ENCODE measurements at regions not wholly inside any gene's neighbourhood (a gene's known extent, or its start where the extent isn't known, plus 50 kb on each side); places are given as distances from the start of the nearest gene placed in this dataset.

- Histone ChIP-seq H3K4me1 (no peaks in the 10 kb centered on the region), H3K36me3 (no peaks in the 10 kb centered on the region), H3K27me3 (no peaks in the 10 kb centered on the region), H3K9me3 (no peaks in the 10 kb centered on the region), H3K4me3 (no peak overlapping the region), H3K27ac (no peak overlapping the region)
- TF ChIP-seq POLR2A (IDR thresholded peaks at IDR 0.05) (no peak), CTCF (IDR thresholded peaks at IDR 0.05) (no peak)
- no peak for DNase-seq
Measured at GRCh38 chr2:67755156-67755882, 307.5 kb downstream of the C1D start.

GRCh38 chr2:67760995-67761394 is 301.8 kb downstream of the C1D start:
- H3K27me3 ChIP-seq, result no peaks in the 10 kb centered on the region
- H3K4me1 ChIP-seq, result no peaks in the 10 kb centered on the region
- no peak overlapping the region for H3K27ac ChIP-seq
- no peak for DNase-seq
- H3K9me3 ChIP-seq, result no peaks in the 10 kb centered on the region
- TF ChIP-seq CTCF (IDR thresholded peaks at IDR 0.05) (no peak), POLR2A (IDR thresholded peaks at IDR 0.05) (no peak)
- H3K36me3 ChIP-seq, result no peaks in the 10 kb centered on the region
- no peak overlapping the region for H3K4me3 ChIP-seq

- Histone ChIP-seq H3K36me3 (no peaks in the 10 kb centered on the region), H3K4me1 (no peaks in the 10 kb centered on the region), H3K9me3 (no peaks in the 10 kb centered on the region), H3K27me3 (no peaks in the 10 kb centered on the region), H3K27ac (no peak overlapping the region), H3K4me3 (no peak overlapping the region)
- no peak for DNase-seq
- TF ChIP-seq POLR2A (IDR thresholded peaks at IDR 0.05) (no peak), CTCF (IDR thresholded peaks at IDR 0.05) (no peak)
Measured at GRCh38 chr2:67771380-67771779, 291.4 kb downstream of the C1D start.

GRCh38 chr2:67772216-67773170 is 290.3 kb downstream of the C1D start:
- Histone ChIP-seq H3K27me3 (no peaks in the 10 kb centered on the region), H3K4me1 (no peaks in the 10 kb centered on the region), H3K9me3 (no peaks in the 10 kb centered on the region), H3K36me3 (no peaks in the 10 kb centered on the region), H3K27ac (no peak overlapping the region), H3K4me3 (no peak overlapping the region)
- TF ChIP-seq CTCF (IDR thresholded peaks at IDR 0.05) (no peak), POLR2A (IDR thresholded peaks at IDR 0.05) (no peak)
- no peak for DNase-seq

GRCh38 chr2:67773851-67774250 is 289.0 kb downstream of the C1D start:
- TF ChIP-seq CTCF (IDR thresholded peaks at IDR 0.05) (no peak), POLR2A (IDR thresholded peaks at IDR 0.05) (no peak)
- no peaks in the 10 kb centered on the region for H3K4me1 ChIP-seq
- H3K27ac ChIP-seq, result no peak overlapping the region
- H3K36me3 ChIP-seq, result no peaks in the 10 kb centered on the region
- no peaks in the 10 kb centered on the region for H3K27me3 ChIP-seq
- H3K4me3 ChIP-seq, result no peak overlapping the region
- H3K9me3 ChIP-seq, result no peaks in the 10 kb centered on the region
- no peak for DNase-seq
